HepG2 (cell line): ENCODE measurements at regions not wholly inside any gene's neighbourhood (a gene's known extent, or its start where the extent isn't known, plus 50 kb on each side); places are given as distances from the start of the nearest gene placed in this dataset.

ENCODE experiments used
- CREB1 ChIP-seq, 2 experiments: fragments of 450-650 bp in 1 of 2; IDR thresholded peaks; 2 replicates each; pipeline ENCODE4 v1.6.1; 2016 to 2017; ENCODE audit warnings: control low read depth in 1 of 2, mild to moderate bottlenecking in 1 of 2, missing compliant biosample characterization in 1 of 2, missing genetic modification characterization in 1 of 2
- ERF ChIP-seq: IDR thresholded peaks from 2 replicates; pipeline ENCODE4 v1.6.1; 2018; ENCODE audit warnings: missing biosample characterization, missing genetic modification reagents
- FOXA1 ChIP-seq, 2 experiments: fragments of 450-650 bp in 1 of 2; sonication (generic) in 1 of 2; formaldehyde crosslinking in 1 of 2; IDR thresholded peaks; 2 replicates each; pipeline versions ENCODE4 v1.4.0 to v1.6.1; 2016 to 2020; ENCODE audit warnings: missing genetic modification reagents in 1 of 2
- HMGXB4 ChIP-seq, 2 experiments: sonication (generic) in 1 of 2; formaldehyde crosslinking in 1 of 2; IDR thresholded peaks; 2 replicates each; pipeline versions ENCODE4 v1.4.0 to v1.6.1; 2018 to 2020; ENCODE audit warnings: missing genetic modification reagents in 2 of 2, borderline replicate concordance in 1 of 2, low read depth in 1 of 2, mild to moderate bottlenecking in 1 of 2, missing biosample characterization in 1 of 2
- SIX1 ChIP-seq: sonication (generic); formaldehyde crosslinking; IDR thresholded peaks from 2 replicates; pipeline ENCODE4 v1.4.0; 2020; ENCODE audit warnings: missing genetic modification reagents, borderline replicate concordance
- ZFP82 ChIP-seq: sonication (generic); formaldehyde crosslinking; IDR thresholded peaks from 2 replicates; pipeline ENCODE4 v1.5.1; 2020; ENCODE audit warnings: mild to moderate bottlenecking, missing genetic modification reagents, borderline replicate concordance
- ZNF3 ChIP-seq: IDR thresholded peaks from 2 replicates; pipeline ENCODE4 v1.7.0; 2017; ENCODE audit warnings: inconsistent platforms
- ZNF503 ChIP-seq: sonication (generic); formaldehyde crosslinking; IDR thresholded peaks from 2 replicates; pipeline ENCODE4 v1.4.0; 2020; ENCODE audit warnings: missing genetic modification reagents
- ZNF557 ChIP-seq: sonication (generic); formaldehyde crosslinking; IDR thresholded peaks from 2 replicates; pipeline ENCODE4 v1.4.0; 2020; ENCODE audit warnings: missing genetic modification reagents
- ZNF766 ChIP-seq: sonication (generic); formaldehyde crosslinking; IDR thresholded peaks from 2 replicates; pipeline ENCODE4 v1.5.0; 2020; ENCODE audit warnings: missing genetic modification reagents, borderline replicate concordance
- ZSCAN30 ChIP-seq: sonication (generic); formaldehyde crosslinking; IDR thresholded peaks from 2 replicates; pipeline ENCODE4 v1.5.0; 2020; ENCODE audit warnings: mild to moderate bottlenecking, missing genetic modification reagents
- ZSCAN5A ChIP-seq: sonication (generic); formaldehyde crosslinking; IDR thresholded peaks from 2 replicates; pipeline ENCODE4 v1.8.0; 2022; ENCODE audit warnings: mild to moderate bottlenecking, missing genetic modification reagents, borderline replicate concordance
- TF ChIP-seq, protein P1 (sequence below): sonication (generic); formaldehyde crosslinking; IDR thresholded peaks from 2 replicates; pipeline ENCODE4 v1.5.1; 2020; ENCODE audit warnings: missing genetic modification reagents, mild to moderate bottlenecking, borderline replicate concordance
- TF ChIP-seq, protein P2 (sequence below): sonication (generic); formaldehyde crosslinking; IDR thresholded peaks from 2 replicates; pipeline ENCODE4 v1.4.0; 2020; ENCODE audit warnings: missing genetic modification reagents
- TF ChIP-seq, protein P3 (sequence below): sonication (generic); formaldehyde crosslinking; conservative IDR thresholded peaks from 2 replicates; pipeline ENCODE4 v1.8.1; 2023; ENCODE audit warnings: missing genetic modification reagents

DNA sequence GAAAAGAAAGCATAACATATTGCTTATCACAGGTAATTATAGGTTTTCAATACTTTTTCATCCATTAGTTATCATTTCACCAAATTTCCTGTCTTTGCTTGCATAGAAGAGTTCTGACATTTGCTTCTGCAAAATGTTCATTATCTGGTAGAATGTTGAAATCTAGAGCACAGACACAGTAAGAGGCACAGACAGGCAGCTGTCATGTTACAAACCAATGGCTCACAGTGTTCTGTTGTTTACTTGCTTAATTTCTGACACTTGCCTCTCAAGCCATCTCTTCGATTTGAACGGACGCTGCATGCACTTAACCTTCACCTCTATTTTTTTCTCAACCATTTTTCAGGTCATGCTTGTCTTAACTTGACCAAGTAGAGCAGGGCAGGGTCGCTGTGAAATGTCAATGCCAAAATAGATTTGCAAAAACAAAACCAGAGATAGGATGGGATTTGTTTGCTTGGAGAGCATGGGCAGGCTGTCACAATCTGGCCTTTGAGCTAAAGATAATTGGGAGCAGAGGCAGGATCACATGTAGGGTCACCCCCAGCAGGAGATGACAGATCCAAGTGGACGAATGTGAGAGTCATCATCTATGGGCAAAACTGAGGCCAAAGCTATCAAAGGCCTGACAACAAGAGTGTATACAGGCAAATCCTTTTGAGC, 292.3 kb downstream of the SMARCA1 start (continued):
- no peak for TF ChIP-seq HMGXB4 (CRISPR knock-in tag; IDR thresholded peaks at IDR 0.05; ENCODE audit: borderline replicate concordance in 1 of 2, low read depth in 1 of 2)
- TF ChIP-seq, protein P1, sequence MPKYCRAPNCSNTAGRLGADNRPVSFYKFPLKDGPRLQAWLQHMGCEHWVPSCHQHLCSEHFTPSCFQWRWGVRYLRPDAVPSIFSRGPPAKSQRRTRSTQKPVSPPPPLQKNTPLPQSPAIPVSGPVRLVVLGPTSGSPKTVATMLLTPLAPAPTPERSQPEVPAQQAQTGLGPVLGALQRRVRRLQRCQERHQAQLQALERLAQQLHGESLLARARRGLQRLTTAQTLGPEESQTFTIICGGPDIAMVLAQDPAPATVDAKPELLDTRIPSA (CRISPR knock-in tag): no peak
- TF ChIP-seq ZSCAN5A (CRISPR knock-in tag): no peak
- no peak for TF ChIP-seq ZSCAN30
- TF ChIP-seq, protein P2, sequence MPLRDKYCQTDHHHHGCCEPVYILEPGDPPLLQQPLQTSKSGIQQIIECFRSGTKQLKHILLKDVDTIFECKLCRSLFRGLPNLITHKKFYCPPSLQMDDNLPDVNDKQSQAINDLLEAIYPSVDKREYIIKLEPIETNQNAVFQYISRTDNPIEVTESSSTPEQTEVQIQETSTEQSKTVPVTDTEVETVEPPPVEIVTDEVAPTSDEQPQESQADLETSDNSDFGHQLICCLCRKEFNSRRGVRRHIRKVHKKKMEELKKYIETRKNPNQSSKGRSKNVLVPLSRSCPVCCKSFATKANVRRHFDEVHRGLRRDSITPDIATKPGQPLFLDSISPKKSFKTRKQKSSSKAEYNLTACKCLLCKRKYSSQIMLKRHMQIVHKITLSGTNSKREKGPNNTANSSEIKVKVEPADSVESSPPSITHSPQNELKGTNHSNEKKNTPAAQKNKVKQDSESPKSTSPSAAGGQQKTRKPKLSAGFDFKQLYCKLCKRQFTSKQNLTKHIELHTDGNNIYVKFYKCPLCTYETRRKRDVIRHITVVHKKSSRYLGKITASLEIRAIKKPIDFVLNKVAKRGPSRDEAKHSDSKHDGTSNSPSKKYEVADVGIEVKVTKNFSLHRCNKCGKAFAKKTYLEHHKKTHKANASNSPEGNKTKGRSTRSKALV (CRISPR knock-in tag): no peak
- no peak for TF ChIP-seq ZNF557
- no peak for TF ChIP-seq CREB1 (IDR thresholded peaks at IDR 0.05)
- no peak; the same call in 1 of the 2 replicates for TF ChIP-seq CREB1 (CRISPR knock-in tag; IDR thresholded peaks at IDR 0.05)
- no peak for TF ChIP-seq ZNF3 (CRISPR knock-in tag)
- no peak for TF ChIP-seq ERF (CRISPR knock-in tag)
- no peak for TF ChIP-seq ZFP82 (CRISPR knock-in tag)
- TF ChIP-seq, protein P3, sequence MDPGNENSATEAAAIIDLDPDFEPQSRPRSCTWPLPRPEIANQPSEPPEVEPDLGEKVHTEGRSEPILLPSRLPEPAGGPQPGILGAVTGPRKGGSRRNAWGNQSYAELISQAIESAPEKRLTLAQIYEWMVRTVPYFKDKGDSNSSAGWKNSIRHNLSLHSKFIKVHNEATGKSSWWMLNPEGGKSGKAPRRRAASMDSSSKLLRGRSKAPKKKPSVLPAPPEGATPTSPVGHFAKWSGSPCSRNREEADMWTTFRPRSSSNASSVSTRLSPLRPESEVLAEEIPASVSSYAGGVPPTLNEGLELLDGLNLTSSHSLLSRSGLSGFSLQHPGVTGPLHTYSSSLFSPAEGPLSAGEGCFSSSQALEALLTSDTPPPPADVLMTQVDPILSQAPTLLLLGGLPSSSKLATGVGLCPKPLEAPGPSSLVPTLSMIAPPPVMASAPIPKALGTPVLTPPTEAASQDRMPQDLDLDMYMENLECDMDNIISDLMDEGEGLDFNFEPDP (CRISPR knock-in tag): no peak
- no peak for TF ChIP-seq FOXA1 (IDR thresholded peaks at IDR 0.05)
- 0 out of 2 replicates have a peak, but pooled peaks have one; percentile 1 for TF ChIP-seq FOXA1 (CRISPR knock-in tag; IDR thresholded peaks at IDR 0.05)
- TF ChIP-seq SIX1 (CRISPR knock-in tag): no peak
- TF ChIP-seq ZNF766 (CRISPR knock-in tag): no peak
- no peak for TF ChIP-seq ZNF503 (CRISPR knock-in tag)
